ENCODE measurements at regions not wholly inside any gene's neighbourhood (a gene's known extent, or its start where the extent isn't known, plus 50 kb on each side); places are given as distances from the start of the nearest gene placed in this dataset.
"Not testable (repeated sequence)": the region's sequence is repeated elsewhere in the genome, so short reads cannot be mapped to it uniquely, and the experiment has no call there.

GRCh38 chr2:147040298-147041120, 804.3 kb upstream of the ACVR2A start:
- DNase-seq: no peak

- DNase-seq: no peak
Observed at GRCh38 chr2:147037048-147037447, 807.8 kb upstream of the ACVR2A start.

- DNase-seq: no peak
Observed at GRCh38 chr2:147033044-147033443, 811.8 kb upstream of the ACVR2A start.

- no peak for DNase-seq
Observed at GRCh38 chr2:147031897-147032296, 812.9 kb upstream of the ACVR2A start.

- DNase-seq: no peak
Observed at GRCh38 chr2:147030966-147031720, 813.7 kb upstream of the ACVR2A start.

GRCh38 chr2:147027436-147027835, 817.4 kb upstream of the ACVR2A start:
- DNase-seq: no peak

- DNase-seq: no peak
Observed at GRCh38 chr2:147026664-147027295, 818.0 kb upstream of the ACVR2A start.

GRCh38 chr2:147025646-147026585, 818.9 kb upstream of the ACVR2A start:
- no peak for DNase-seq

- DNase-seq: no peak
Observed at GRCh38 chr2:147019311-147019710, 825.5 kb upstream of the ACVR2A start.

GRCh38 chr2:147017951-147018645, 826.7 kb upstream of the ACVR2A start:
- no peak for DNase-seq

- DNase-seq: no peak
Observed at GRCh38 chr2:147016181-147016580, 828.6 kb upstream of the ACVR2A start.

- DNase-seq: no peak
Observed at GRCh38 chr2:147015591-147015990, 829.2 kb upstream of the ACVR2A start.

- no peak for DNase-seq
Observed at GRCh38 chr2:147013696-147014392, 831.0 kb upstream of the ACVR2A start.

GRCh38 chr2:147008481-147008880, 836.3 kb upstream of the ACVR2A start:
- DNase-seq: no peak

GRCh38 chr2:147006736-147007141, 838.1 kb upstream of the ACVR2A start:
- DNase-seq: no peak

- DNase-seq: no peak
Observed at GRCh38 chr2:147003081-147003480, 841.7 kb upstream of the ACVR2A start.

- no peak for DNase-seq
Observed at GRCh38 chr2:147002256-147002655, 842.6 kb upstream of the ACVR2A start.

GRCh38 chr2:147001061-147001460, 843.8 kb upstream of the ACVR2A start:
- no peak for DNase-seq

- not testable (repeated sequence) for DNase-seq
Observed at GRCh38 chr2:147000151-147000550, 844.7 kb upstream of the ACVR2A start.

GRCh38 chr2:146997945-146998344, 846.9 kb upstream of the ACVR2A start:
- no peak for DNase-seq

GRCh38 chr2:146997488-146997887, 847.3 kb upstream of the ACVR2A start:
- DNase-seq: peak; percentile 8
